A673 (cell line): ENCODE measurements at regions not wholly inside any gene's neighbourhood (a gene's known extent, or its start where the extent isn't known, plus 50 kb on each side); places are given as distances from the start of the nearest gene placed in this dataset.

Experiments used
- CTCF ChIP-seq: fragments of 300-800, 200-600 bp; sonication (generic); conservative IDR thresholded peaks from 2 replicates; pipeline ENCODE4 v1.5.1; 2017; ENCODE audit warnings: low read depth, mild to moderate bottlenecking, antibody characterized with exemption, low read length, moderate library complexity, mixed read lengths
- EZH2 ChIP-seq: fragments of 200-600 bp; sonication (generic); IDR thresholded peaks from 2 replicates; pipeline ENCODE4 v1.6.1; 2017; ENCODE audit warnings: borderline replicate concordance, low read depth, mild to moderate bottlenecking, mixed read lengths, antibody characterized with exemption, low read length; ENCODE audit not compliant: poor library complexity, severe bottlenecking

- TF ChIP-seq CTCF, result no peak
- TF ChIP-seq EZH2, result no peak
Measured at GRCh38 chr2:14137643-14138042, 494.9 kb upstream of the LRATD1 start.
